NCI-H2107 treated with DMSO at 0.1 percent for 48 hours (cell line): ENCODE measurements at regions not wholly inside any gene's neighbourhood (a gene's known extent, or its start where the extent isn't known, plus 50 kb on each side); places are given as distances from the start of the nearest gene placed in this dataset.
"Not testable (repeated sequence)": the region's sequence is repeated elsewhere in the genome, so short reads cannot be mapped to it uniquely, and the experiment has no call there.

Experiments used
- DNase-seq: peaks from one replicate; lab custom pipeline; 2025; ENCODE audit not compliant: unreplicated experiment; lab: John Stamatoyannopoulos, UW

DNA sequence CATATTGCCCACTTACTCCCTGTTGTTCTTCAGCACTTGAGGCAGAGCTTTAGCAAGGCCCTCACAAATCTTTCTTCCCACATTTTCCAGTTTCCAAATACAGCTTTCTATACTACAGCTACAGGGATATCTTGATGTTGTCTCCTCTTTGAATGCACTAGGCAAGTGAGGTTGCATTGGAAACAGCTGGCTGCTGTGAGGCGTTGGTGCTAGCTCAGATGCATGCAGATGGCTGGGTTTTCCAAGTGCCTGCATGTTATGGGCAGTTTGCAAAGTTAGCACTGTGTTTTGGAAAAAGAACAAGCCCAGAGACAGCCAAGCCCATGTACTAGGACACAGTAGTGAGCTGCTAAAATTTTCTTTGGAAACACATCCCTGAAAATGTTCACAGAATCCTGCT, 315.1 kb upstream of the RASGEF1B start:
- DNase-seq: no peak

GRCh38 chr4:81786063-81786763, 314.5 kb upstream of the RASGEF1B start:
- no peak for DNase-seq

DNA sequence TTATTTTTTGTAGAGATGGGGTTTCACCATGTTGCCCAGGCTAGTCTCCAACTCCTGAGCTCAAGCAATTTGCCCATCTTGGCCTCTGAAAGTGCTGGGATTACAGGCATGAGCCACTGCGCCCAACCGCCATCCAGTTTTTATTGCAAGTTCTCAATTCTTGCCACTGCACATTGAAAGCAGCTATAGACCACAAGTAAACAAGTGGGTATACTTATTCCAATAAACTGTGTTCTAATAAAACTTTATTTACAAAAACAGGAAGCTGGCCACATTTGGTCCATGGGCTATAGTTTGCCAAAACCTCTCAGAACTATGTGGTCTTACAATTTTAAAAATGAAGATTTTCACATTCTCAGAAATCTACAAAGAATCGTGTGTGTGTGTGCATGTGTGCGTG, 313.6 kb upstream of the RASGEF1B start:
- no peak for DNase-seq

- no peak for DNase-seq
These were observed 311.9 kb upstream of the RASGEF1B start for GRCh38 chr4:81783558-81783957.

- DNase-seq: no peak
These were observed 310.1 kb upstream of the RASGEF1B start for GRCh38 chr4:81781799-81782198.

DNA sequence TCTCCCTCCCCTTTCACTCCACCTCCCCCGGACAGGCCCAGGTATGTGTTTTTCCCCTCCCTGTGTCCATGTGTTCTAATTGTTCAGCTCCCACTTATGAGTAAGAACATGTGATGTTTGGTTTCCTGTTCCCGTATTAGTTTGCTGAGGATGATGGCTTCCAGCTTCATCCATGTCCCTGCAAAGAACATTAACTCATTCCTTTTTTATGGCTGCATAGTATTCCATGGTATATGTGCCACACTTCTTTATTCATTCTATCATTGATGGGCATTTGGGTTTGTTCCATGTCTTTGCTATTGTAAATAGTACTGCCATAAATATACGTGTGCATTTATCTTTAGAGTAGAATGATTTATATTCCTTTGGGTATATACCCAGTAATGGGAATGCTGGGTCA, 306.0 kb upstream of the RASGEF1B start:
- not testable (repeated sequence) for DNase-seq

- DNase-seq: no peak
These were observed 305.1 kb upstream of the RASGEF1B start for GRCh38 chr4:81776794-81777193.

DNA sequence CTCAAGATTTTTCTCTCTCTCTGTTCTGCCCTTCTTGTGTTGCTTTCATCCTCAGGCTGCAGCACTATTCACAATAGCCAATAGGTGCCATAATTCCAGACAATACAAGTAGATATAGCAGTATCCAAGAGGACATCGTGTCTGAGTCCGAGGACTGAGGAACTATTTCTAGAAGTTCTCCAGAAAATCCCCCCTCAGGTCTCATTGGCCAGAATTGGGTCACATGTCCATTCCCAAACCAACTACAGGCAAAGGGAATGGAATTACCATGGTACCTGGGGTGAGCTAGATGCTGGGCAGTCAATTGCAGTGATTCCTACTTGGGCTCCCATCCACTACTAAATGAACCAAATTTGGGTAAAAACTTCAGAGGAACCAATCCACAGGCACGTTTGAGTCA, 301.9 kb upstream of the RASGEF1B start:
- DNase-seq: no peak

- no peak for DNase-seq
These were observed 300.0 kb upstream of the RASGEF1B start for GRCh38 chr4:81771721-81772120.

GRCh38 chr4:81769244-81769643, 297.5 kb upstream of the RASGEF1B start:
- DNase-seq: no peak

DNA sequence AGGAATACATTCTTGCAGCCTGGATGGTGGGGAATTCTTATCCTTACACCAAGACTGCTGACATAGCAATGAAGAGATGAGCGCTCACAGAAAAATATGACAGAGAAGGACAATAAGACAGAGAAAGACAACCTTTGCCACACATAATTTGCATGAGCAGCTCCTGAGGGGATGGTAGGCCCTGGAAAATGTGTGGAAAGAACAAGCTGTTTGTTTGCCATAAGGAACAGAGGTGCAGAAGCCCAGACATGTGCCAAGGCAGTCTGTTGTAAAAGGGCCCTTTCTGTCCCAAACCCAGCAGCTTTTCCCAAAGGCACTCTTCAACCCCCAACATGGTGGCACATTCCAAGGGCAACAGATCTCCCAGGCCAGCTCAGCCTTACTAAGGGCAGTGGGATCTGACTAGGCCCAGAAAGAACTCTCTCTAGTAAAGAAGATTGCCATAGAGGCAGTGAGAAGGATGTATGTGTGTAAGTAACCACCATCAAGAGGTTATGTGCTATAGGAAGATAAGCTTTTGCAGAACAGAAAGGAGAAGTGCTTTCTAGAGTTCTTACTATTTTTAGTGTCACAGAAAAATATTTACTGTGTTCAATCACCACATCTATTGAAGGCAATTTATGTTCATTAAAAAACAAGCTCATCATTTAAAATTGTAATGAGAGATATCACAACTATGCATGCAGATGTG, 287.0 kb upstream of the RASGEF1B start:
- DNase-seq: no peak

DNA sequence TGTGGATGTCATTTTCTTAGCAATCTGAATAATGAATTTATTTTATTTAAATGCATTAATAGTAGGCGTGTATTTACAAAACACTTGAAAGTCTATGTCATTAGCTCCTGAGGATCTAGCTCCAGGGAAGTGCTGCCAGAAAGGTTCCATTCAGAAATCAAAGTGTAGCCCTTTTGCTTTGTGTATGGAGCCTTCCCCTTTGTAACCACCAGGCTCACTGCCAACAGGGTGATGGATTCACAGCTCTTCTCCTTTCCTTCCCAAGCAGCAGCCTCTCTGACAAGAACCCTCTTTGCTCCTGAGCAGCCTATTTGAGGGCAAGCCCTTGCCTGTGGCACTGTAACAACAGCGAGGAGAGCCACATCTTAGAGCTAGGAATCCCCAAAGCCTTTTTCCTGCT, 286.0 kb upstream of the RASGEF1B start:
- peak; percentile 63 for DNase-seq

- DNase-seq: no peak
These were observed 285.3 kb upstream of the RASGEF1B start for GRCh38 chr4:81756973-81757372.

DNA sequence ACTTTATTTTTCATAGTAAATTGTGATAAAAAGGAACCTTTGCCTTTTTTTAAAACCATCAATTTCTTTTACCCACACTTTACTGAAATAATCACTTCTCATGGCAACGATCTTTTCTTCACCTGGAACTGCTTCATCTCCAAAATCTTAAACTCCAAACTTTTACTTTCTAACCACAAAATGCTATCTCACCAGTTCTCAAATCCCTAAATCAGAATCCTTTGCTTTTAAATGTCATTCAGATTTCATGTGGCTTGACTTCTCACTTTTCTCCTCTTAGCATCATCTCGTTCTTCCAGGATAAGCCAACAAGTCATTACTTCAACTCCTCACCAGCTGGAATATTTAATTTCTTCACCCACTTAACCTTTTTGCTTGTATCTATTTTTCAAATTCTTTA, 284.3 kb upstream of the RASGEF1B start:
- DNase-seq: no peak

DNA sequence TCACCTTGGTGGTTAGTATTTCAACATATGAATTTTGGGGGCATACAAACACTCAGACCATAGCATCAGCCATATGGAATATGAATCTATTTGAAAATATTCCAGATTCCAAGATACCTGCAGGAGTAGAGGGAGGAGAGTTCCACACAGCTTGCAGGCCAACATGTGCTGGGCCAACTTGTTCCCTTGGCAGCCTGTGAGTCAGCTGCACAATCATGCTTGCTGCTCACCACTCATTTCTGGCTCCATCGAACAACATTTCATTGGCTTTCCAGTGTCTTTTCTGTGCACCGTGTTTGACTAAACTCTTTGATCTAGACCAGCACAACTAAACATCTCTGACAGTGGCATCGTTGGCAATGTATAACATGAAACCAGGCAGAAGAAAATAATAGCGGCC, 282.5 kb upstream of the RASGEF1B start:
- no peak for DNase-seq

GRCh38 chr4:81751531-81752289, 280.0 kb upstream of the RASGEF1B start:
- DNase-seq: no peak

- no peak for DNase-seq
These were observed 275.7 kb upstream of the RASGEF1B start for GRCh38 chr4:81747242-81747930.

GRCh38 chr4:81746773-81747172, 275.1 kb upstream of the RASGEF1B start:
- DNase-seq: no peak

DNA sequence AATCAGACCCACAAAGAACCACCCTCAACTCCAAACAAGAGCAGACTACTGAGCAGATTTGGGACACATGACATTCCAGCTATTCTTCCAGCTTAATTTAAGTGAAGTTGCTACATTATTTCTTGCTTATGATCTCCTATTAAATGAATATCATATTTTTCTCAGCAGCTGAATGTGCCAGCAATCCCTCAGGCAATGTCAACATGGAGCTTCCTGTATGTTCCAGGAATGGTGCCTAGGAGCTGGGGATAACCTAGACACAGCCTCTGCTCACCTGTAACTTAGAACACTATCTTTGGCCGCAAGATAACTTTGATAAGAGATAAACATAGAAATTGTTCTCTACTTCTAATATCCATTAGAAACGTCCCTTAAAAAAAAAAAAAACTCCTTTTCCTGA, 274.4 kb upstream of the RASGEF1B start:
- DNase-seq: no peak

- DNase-seq: no peak
These were observed 273.3 kb upstream of the RASGEF1B start for GRCh38 chr4:81745050-81745449.

- DNase-seq: no peak
These were observed 272.2 kb upstream of the RASGEF1B start for GRCh38 chr4:81743731-81744435.
